ENCODE measurements at regions not wholly inside any gene's neighbourhood (a gene's known extent, or its start where the extent isn't known, plus 50 kb on each side); places are given as distances from the start of the nearest gene placed in this dataset.
"Not testable (repeated sequence)": the region's sequence is repeated elsewhere in the genome, so short reads cannot be mapped to it uniquely, and the experiment has no call there.

DNA sequence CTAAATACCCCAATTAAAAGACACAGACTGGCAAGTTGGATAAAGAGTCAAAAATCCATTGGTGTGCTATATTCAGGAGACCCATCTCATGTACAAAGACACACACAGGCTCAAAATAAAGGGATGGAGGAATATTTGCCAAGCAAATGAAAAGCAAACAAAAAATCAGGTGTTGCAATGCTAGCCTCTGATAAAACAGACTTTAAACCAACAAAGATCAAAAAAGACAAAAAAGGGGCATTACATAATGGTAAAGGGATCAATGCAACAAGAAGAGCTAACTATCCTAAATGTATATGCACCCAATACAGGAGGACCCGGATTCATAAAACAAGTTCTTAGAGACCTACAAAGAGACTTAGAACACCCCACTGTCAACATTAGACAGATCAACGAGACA, 177.4 kb downstream of the RAMP3 start:
- ATAC-seq; DNase-seq (ENCODE audit: low spot score); H3K27me3 ChIP-seq (ENCODE audit: insufficient read depth); H3K4me1 ChIP-seq (ENCODE audit: insufficient read depth); H3K4me1 Mint-ChIP-seq; H4K20me1 ChIP-seq (replicated peaks; ENCODE audit: insufficient read depth); H3K36me3 Mint-ChIP-seq (ENCODE audit: low read depth); H3K27ac ChIP-seq (ENCODE audit: low read depth); H3K4me3 ChIP-seq; H3K36me3 ChIP-seq (ENCODE audit: insufficient read depth); H2AFZ ChIP-seq; H3K27ac Mint-ChIP-seq; H3K27me3 Mint-ChIP-seq (ENCODE audit: insufficient read depth, low read depth, poor library complexity); H3K4me3 Mint-ChIP-seq; H3K79me2 ChIP-seq (replicated peaks; ENCODE audit: insufficient read depth); H3F3A ChIP-seq (replicated peaks; ENCODE audit: low read depth); H3K4me2 ChIP-seq; H3K9me2 ChIP-seq (ENCODE audit: insufficient read depth): not testable (repeated sequence)
- H3K9me3 Mint-ChIP-seq: peaks cover 15% of the 10 kb centered on the region; the same call in 2 of the 3 replicates

DNA sequence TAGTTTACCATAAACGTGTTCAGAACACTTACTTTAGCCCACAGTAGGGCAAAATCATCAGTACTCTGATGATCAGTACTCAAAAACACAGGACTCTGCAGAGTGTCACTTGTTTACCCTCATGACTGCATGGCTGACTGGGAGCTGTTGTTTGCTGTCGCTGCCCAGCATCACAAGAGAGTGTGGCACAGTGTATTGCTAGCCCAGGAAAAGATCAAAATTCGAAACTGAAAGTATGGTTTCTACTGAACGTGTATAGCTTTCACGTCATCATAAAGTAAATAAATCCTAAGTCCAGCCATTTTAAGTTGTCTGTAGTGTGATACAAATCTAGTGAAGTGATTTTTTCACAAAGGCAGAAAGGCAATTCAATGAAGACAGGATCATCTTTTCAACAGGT, 184.6 kb downstream of the RAMP3 start:
- H3K27ac Mint-ChIP-seq: no peak overlapping the region
- no peak overlapping the region for H3K4me3 ChIP-seq
- no peaks in the 10 kb centered on the region for H3K27me3 ChIP-seq (ENCODE audit: insufficient read depth)
- no peaks in the 10 kb centered on the region for H3K9me2 ChIP-seq (ENCODE audit: insufficient read depth)
- no peak overlapping the region for H2AFZ ChIP-seq
- no peak overlapping the region for H3K4me2 ChIP-seq
- no peak for DNase-seq (ENCODE audit: low spot score)
- H3K27me3 Mint-ChIP-seq (ENCODE audit: insufficient read depth, low read depth, poor library complexity): peaks cover 2% of the 10 kb centered on the region
- H3K36me3 Mint-ChIP-seq (ENCODE audit: low read depth): no peaks in the 10 kb centered on the region
- no peaks in the 10 kb centered on the region for H3K36me3 ChIP-seq (ENCODE audit: insufficient read depth)
- no peaks in the 10 kb centered on the region for H3F3A ChIP-seq (replicated peaks; ENCODE audit: low read depth)
- no peaks in the 10 kb centered on the region for H3K4me1 Mint-ChIP-seq
- H3K4me3 Mint-ChIP-seq: no peak overlapping the region
- ATAC-seq: no peak
- H4K20me1 ChIP-seq (replicated peaks; ENCODE audit: insufficient read depth): no peaks in the 10 kb centered on the region
- H3K9me3 Mint-ChIP-seq: no peaks in the 10 kb centered on the region
- no peaks in the 10 kb centered on the region for H3K79me2 ChIP-seq (replicated peaks; ENCODE audit: insufficient read depth)
- TF ChIP-seq, protein P1, sequence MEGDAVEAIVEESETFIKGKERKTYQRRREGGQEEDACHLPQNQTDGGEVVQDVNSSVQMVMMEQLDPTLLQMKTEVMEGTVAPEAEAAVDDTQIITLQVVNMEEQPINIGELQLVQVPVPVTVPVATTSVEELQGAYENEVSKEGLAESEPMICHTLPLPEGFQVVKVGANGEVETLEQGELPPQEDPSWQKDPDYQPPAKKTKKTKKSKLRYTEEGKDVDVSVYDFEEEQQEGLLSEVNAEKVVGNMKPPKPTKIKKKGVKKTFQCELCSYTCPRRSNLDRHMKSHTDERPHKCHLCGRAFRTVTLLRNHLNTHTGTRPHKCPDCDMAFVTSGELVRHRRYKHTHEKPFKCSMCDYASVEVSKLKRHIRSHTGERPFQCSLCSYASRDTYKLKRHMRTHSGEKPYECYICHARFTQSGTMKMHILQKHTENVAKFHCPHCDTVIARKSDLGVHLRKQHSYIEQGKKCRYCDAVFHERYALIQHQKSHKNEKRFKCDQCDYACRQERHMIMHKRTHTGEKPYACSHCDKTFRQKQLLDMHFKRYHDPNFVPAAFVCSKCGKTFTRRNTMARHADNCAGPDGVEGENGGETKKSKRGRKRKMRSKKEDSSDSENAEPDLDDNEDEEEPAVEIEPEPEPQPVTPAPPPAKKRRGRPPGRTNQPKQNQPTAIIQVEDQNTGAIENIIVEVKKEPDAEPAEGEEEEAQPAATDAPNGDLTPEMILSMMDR (conservative IDR thresholded peaks at IDR 0.05; ENCODE audit: low read depth in 2 of 2): no peak
- no peaks in the 10 kb centered on the region for H3K4me1 ChIP-seq (ENCODE audit: insufficient read depth)
- no peak overlapping the region for H3K27ac ChIP-seq (ENCODE audit: low read depth)

DNA sequence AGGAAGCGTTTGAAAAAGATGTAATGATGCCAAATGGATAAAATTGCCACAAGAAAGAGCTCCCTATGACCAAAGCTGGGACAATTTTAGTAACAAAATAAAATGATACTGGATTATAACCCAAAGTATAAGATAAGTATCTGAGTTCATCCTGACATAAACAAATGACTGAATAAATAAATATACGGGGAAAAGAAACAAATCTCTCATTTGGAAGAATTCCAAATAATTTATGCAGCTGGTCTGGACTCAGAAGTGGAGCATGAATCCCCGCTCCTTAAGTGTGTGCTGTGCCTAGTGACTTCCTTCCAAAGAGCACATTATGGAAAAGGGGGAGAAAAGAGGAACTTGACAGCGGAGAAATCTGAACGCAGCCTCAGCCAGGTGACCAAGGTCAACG, 186.2 kb downstream of the RAMP3 start:
- Mint-ChIP-seq H3K4me3 (no peak overlapping the region), H3K27me3 (ENCODE audit: insufficient read depth, low read depth, poor library complexity) (no peaks in the 10 kb centered on the region), H3K4me1 (peaks cover 5% of the 10 kb centered on the region), H3K36me3 (ENCODE audit: low read depth) (no peaks in the 10 kb centered on the region), H3K9me3 (no peaks in the 10 kb centered on the region), H3K27ac (no peak overlapping the region)
- H3K9me2 ChIP-seq (ENCODE audit: insufficient read depth): no peaks in the 10 kb centered on the region
- H3K79me2 ChIP-seq (replicated peaks; ENCODE audit: insufficient read depth): no peaks in the 10 kb centered on the region
- no peaks in the 10 kb centered on the region for H4K20me1 ChIP-seq (replicated peaks; ENCODE audit: insufficient read depth)
- no peaks in the 10 kb centered on the region for H3K4me1 ChIP-seq (ENCODE audit: insufficient read depth)
- H3K27ac ChIP-seq (ENCODE audit: low read depth): no peak overlapping the region
- H3F3A ChIP-seq (replicated peaks; ENCODE audit: low read depth): no peaks in the 10 kb centered on the region
- H3K4me3 ChIP-seq: no peak overlapping the region
- no peak overlapping the region for H3K4me2 ChIP-seq
- H3K36me3 ChIP-seq (ENCODE audit: insufficient read depth): no peaks in the 10 kb centered on the region
- no peak for ATAC-seq
- H2AFZ ChIP-seq: no peak overlapping the region
- no peaks in the 10 kb centered on the region for H3K27me3 ChIP-seq (ENCODE audit: insufficient read depth)
- no peak for DNase-seq (ENCODE audit: low spot score)
- TF ChIP-seq ZNF114 (CRISPR knock-in tag; IDR thresholded peaks at IDR 0.05): no peak
- no peak for TF ChIP-seq EZH2 (IDR thresholded peaks at IDR 0.05; ENCODE audit: low read depth, unreplicated experiment)
- TF ChIP-seq, protein P1 (conservative IDR thresholded peaks at IDR 0.05; ENCODE audit: low read depth in 2 of 2): no peak
- no peak for TF ChIP-seq EZH2phosphoT487 (IDR thresholded peaks at IDR 0.05; ENCODE audit: unreplicated experiment)
- TF ChIP-seq REST (IDR thresholded peaks at IDR 0.05; ENCODE audit: unreplicated experiment): no peak

Measured in GM23338 (cell line).